Activated CD4-positive, alpha-beta T cell treated with anti-CD3 and anti-CD28 coated beads, Interleukin-2, amount 50 U/mL, for 4 hours (primary cell): ENCODE measurements at regions not wholly inside any gene's neighbourhood (a gene's known extent, or its start where the extent isn't known, plus 50 kb on each side); places are given as distances from the start of the nearest gene placed in this dataset.

Experiments used
- DNase-seq, 2 experiments: peaks; one replicate each; pipeline ENCODE4 v3.0.0-alpha.2; 2020

GRCh38 chr3:176789281-176789705 is 408.0 kb downstream of the TBL1XR1 start:
- no peak for DNase-seq

DNA sequence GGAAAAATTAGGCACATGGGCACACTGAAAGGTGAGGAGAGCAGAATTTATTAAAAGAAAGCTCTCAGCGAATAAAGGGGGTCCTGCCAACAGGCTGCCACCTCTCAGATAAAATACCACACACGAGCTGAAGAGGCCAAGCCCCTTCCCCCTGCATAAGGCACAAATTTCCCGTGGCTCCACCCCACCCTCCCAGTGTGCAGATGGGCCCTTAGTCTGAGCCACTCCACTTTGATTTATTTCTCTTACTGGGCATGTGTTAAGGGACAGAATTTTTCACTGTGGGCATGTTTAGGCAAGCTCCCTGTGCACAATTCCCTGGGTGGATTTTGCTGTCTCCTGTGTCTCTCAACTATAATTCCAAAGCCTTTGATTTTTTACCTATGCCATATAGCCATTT is 409.8 kb downstream of the TBL1XR1 start:
- no peak for DNase-seq

DNA sequence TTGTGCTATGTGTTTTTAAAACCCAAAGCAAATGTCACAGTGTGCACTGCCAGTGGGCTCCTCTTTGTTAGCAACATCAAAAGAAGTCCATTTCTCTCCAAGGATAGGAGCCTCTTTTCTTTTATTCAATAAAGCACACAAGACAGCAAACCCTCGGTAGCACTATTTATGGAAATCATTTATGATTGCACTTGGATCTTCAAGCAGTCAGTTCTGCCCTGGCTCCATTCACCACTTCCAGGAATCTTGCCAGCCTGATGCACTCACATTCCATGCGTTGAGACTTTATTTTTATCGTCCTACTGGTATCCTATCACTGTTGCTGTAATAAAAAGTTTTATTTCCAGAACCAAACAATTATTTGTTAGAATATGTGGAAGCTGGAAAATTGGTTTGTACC is 412.1 kb downstream of the TBL1XR1 start:
- no peak for DNase-seq

- DNase-seq, result no peak
These were observed 416.5 kb downstream of the TBL1XR1 start for GRCh38 chr3:176780766-176781165.

DNA sequence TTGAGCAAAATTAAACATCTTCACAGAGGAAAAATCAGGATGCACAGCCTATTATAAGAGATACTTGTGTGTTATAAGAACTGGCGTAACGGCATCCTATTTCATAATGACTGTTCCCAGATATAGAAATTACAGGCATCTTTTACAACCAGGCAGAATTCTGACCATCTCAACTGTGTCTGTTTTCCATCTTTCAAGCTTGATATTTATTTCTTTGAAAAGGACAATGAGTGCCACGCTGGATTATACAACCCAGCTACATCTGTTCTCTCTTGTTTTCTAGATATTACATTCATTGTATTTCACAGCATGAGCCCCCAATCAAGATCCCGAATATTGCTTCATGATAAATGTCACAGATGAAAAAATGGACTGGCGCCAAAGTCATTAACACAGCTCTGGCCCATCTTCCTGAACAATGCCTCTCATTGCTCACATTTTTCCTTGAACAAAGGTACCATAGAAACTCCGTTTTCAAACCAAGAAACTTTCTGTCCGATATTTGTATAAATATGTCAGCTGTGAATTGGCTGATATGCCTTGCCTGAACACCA is 420.6 kb downstream of the TBL1XR1 start:
- no peak for DNase-seq

GRCh38 chr3:176769547-176770190 is 427.6 kb downstream of the TBL1XR1 start:
- DNase-seq, result no peak

DNA sequence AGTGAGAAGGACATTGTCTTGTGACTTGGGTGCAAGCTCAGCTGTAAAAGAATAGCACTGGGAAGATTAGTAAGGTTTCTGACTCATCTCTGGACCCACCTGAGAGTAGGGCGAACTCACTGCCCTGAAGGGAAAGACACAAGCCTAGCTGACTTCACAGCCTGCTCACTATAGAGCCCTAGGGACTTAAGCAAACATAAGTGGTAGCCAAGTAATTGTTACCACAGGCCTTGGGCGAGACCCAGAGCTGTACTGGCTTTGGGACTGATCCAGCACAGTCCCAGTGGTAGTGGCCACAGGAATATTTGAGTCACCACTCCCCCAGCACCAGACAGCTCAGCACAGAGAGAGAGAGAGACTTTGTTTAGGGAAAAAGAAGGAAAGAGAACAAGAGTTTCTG is 429.9 kb downstream of the TBL1XR1 start:
- no peak for DNase-seq

DNA sequence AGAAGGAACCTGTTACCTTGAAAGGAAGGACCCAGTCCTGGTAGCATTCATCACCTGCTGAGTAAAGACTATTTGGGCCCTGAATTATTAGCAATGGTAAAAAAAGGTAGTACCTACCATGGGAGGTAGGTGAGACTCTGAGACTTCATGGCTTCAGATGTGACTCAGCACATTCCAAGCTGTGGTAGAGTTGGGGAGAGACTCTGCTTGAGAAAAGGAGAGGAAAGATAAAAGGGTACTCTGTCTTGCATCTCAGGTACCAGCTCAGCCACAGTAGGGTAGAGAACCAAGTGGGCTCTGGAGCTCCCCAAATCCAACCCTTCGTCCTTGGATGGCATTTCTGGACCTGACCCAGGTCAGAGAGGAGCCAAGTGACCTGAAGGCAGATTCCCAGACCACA is 430.4 kb downstream of the TBL1XR1 start:
- DNase-seq, result no peak

DNA sequence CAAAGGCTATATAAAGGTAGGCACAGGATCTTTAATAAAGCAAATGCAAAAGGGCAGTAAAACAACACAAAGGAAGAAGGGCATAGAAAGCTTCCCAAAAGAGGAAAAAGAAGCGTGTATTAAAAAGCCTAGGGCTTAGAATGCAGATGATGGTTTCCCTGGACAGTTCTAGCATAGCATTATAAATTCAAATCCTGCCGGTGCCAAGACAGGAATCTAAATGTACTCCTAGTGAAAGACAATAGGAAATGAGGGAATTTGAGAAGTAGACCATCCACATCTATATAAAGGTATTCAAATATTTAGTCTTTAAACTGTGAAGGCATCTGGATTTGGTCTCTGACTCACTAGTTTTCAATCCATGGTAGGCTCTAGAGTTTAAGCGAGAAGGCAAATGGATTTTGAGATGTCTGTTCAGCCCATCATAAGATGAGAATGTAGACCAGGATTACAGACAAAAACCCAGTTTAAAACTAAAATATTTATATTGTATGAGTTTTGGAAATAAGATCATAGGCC is 431.8 kb downstream of the TBL1XR1 start:
- no peak for DNase-seq

DNA sequence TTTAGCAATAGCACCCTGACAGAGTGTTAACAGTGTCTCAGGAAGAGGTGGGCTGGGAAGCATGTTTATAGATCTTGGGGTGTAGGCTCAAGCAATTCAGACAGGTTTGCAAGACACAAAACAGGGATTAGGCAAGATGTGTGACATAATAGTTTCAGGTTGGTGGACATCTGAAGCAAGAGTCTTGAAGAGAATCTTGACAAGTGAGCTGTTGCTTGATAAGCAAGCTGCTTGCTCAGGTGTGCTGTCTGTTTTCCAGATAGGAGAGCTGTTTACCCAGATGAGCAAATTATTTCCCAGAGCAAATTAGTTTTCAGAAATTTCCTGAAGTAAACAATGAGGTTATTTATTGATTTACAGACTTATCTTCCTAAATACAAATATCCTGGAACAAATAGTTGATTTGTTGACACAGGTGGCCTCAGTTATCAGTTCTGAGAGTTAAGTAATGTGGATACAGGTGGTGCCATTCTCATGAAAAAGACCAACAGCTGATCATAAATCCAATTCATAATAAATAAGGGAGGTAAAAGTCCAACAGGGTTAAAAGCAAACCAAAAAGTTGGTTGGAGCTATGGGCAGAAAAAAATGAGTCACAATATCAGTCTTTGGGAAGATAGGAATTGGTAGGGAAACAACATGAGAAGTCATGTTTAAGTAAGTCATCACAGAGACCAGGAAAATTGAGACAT is 437.3 kb downstream of the TBL1XR1 start:
- DNase-seq, result no peak

- DNase-seq, result no peak
These were observed 439.9 kb downstream of the TBL1XR1 start for GRCh38 chr3:176757429-176757828.

GRCh38 chr3:176755977-176756376 is 441.3 kb downstream of the TBL1XR1 start:
- no peak for DNase-seq

GRCh38 chr3:176755552-176755951 is 441.7 kb downstream of the TBL1XR1 start:
- no peak for DNase-seq

GRCh38 chr3:176741664-176742047 is 455.6 kb downstream of the TBL1XR1 start:
- no peak for DNase-seq

GRCh38 chr3:176740906-176741663 is 456.2 kb downstream of the TBL1XR1 start:
- DNase-seq, result no peak

DNA sequence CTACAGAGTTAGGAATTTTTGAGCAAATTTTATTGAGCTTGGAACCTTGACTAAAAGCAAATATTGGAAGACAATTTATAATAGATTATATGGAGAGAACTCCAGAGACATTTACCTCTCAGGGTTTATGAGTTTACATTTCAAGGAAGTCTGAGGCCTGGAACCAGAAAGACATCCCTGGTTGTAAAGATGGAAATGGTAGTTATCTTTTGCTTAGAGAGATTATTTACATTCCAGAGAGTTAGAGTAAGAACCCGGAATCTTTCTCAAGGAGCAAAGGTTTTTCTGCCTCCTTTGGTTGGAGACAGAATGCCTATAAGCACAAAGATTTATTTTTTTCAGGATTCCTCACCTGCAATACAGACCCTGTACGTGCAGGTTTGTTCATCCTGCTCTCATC is 458.1 kb downstream of the TBL1XR1 start:
- no peak for DNase-seq

DNA sequence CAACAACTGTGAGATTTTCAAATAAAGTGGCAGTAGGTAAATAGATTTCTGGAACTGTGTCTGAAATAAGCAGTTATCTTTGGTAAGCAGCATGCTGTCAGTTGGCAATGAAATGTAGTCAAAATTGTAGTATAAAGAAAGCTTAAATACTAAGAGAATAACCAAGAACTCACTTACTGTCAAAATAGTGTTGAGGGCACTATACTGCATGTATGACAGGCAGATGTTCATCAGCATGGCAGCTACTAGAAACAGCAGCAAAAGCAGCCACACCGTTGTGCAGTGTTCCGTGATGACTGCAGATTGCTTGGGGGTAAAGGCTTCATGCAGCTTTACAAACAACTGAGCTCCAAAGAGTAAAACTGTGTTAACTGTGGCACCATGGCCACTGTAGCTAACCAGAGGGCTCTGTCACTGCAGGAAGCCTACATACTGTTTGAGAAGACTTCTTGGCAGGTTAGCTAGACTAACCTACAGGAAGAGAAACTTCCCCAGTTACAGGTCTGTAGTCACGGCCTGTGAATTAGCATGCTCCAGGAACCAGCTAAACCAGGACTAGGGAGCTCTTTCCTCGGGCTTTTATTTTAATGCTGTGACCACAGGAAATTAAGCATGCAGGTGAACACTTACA is 459.7 kb downstream of the TBL1XR1 start:
- DNase-seq, result no peak

GRCh38 chr3:176734146-176734545 is 463.1 kb downstream of the TBL1XR1 start:
- DNase-seq, result no peak

GRCh38 chr3:176724394-176724759 is 472.9 kb downstream of the TBL1XR1 start:
- DNase-seq, result no peak

DNA sequence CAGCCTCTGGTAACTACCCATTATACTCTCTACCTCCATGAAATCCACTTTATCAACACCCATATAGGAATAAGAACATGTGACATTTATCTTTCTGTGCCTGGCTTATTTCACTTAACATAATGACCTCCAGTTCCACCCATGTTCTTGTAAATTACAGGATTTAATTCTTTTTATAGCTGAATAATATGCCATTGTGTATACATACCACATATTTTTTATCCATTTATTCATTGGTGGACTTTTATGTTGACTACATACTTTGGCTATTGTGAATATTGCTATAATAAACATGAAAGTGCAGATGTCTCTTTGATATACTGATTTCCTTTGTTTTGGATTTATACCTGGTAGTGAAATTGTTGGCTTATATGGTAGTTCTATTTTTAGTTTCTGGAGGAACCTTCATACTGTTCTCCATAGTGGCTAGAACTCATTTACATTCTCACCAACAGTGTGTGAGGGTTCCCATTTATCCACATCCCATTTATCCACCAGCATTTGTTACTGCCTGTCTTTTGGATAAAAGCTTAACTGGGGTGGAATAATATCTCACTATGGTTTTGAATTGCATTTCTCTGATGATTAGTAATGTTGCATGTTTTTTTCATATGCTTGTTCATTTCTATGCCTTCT is 473.4 kb downstream of the TBL1XR1 start:
- DNase-seq, result no peak

DNA sequence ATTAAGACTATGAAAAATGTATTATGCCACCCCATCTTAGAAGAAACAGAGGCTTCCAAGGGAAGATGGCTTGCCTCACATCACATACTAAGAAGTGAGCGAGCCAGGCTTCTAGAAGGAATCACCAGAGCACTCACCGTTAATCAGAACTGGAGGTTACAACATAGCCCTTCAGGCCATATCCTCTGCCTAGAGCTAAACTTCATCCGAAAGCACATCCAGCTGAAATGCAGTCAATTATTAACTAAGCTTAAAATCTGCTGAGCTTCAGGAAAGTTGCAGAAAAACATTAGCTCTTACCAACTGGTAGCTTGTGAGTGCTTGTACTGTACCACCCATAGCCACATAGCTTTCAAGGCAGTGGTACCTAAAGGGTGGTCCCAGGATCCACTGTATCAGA is 483.2 kb downstream of the TBL1XR1 start:
- DNase-seq, result no peak

GRCh38 chr3:176712191-176712590 is 485.1 kb downstream of the TBL1XR1 start:
- no peak for DNase-seq

DNA sequence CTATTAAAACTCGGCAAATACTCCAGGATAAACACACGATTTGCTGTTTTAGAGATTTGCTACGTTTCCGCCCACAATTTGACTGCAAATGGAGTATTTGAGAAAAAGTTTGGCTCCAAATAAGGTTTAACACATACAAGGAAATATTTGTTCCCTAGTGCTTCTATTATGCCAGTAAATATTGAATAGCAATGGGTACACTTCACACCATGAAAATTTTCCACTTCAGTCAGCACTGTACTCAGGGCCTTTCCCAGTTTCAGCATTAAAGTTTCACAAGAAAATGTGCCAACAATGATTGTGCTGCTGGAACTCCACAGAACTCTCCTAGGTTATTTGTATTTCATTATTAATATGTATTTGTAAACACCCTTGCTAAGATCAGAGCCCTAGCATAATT is 498.0 kb downstream of the TBL1XR1 start:
- no peak for DNase-seq
